OCI-LY7 (cell line): ENCODE measurements at regions not wholly inside any gene's neighbourhood (a gene's known extent, or its start where the extent isn't known, plus 50 kb on each side); places are given as distances from the start of the nearest gene placed in this dataset.

ENCODE experiments used
- BruUV-seq: library from RNA; stranded (reverse); fragments of 400-500 nt; replicated peaks from 2 replicates; lab custom pipeline; 2021; lab: Mats Ljungman, UMichigan
- CTCF ChIA-PET: fragments of 300-600 bp; sonication (Branson Sonifier 250); formaldehyde crosslinking; loops from one replicate; lab custom pipeline; 2022; ENCODE audit warnings: antibody characterized with exemption; ENCODE audit not compliant: unreplicated experiment; lab: Charles Lee
- POLR2A ChIA-PET: fragments of 300-600 bp; sonication (Branson Sonifier 250); formaldehyde crosslinking; loops from one replicate; lab custom pipeline; 2022; ENCODE audit warnings: antibody characterized with exemption; lab: Charles Lee
- DNase-seq: peaks from one replicate; pipeline ENCODE4 v3.0.0-alpha.2; 2015; ENCODE audit warnings: low spot score
- H2AFZ ChIP-seq: fragments of 200-600 bp; sonication (generic), shearing (Covaris generic); 2 replicates; pipeline ENCODE4 v1.6.1; 2014; ENCODE audit warnings: mild to moderate bottlenecking, antibody characterized with exemption, low read length, moderate library complexity
- H3K27ac ChIP-seq: fragments of 200-600 bp; sonication (generic); 2 replicates; pipeline ENCODE4 v1.5.1; 2014; ENCODE audit warnings: mixed run types, low read depth, mild to moderate bottlenecking, moderate library complexity, low read length, inconsistent platforms; ENCODE audit not compliant: poor library complexity, severe bottlenecking
- H3K36me3 ChIP-seq: fragments of 200-600 bp; sonication (generic); 2 replicates; pipeline ENCODE4 v1.6.1; 2014; ENCODE audit warnings: mild to moderate bottlenecking, antibody characterized with exemption, low read length, moderate library complexity, mixed read lengths; ENCODE audit not compliant: insufficient read depth
- H3K4me1 ChIP-seq: fragments of 200-600 bp; sonication (generic); 2 replicates; pipeline ENCODE4 v1.5.1; 2014; ENCODE audit warnings: mild to moderate bottlenecking, low read length; ENCODE audit not compliant: insufficient read depth, poor library complexity, severe bottlenecking
- H3K4me2 ChIP-seq: fragments of 200-600 bp; sonication (generic); 2 replicates; pipeline ENCODE4 v1.6.1; 2014; ENCODE audit warnings: mild to moderate bottlenecking, low read length
- H3K4me3 ChIP-seq: fragments of 200-600 bp; sonication (generic); 2 replicates; pipeline ENCODE4 v1.5.1; 2014; ENCODE audit warnings: mild to moderate bottlenecking, low read depth, low read length; ENCODE audit not compliant: poor library complexity, severe bottlenecking
- H3K79me2 ChIP-seq: fragments of 200-600 bp; sonication (generic); 2 replicates; pipeline ENCODE4 v1.6.1; 2016; ENCODE audit warnings: low read depth, mild to moderate bottlenecking, low read length, moderate library complexity, mixed read lengths; ENCODE audit not compliant: insufficient read depth
- H3K9me2 ChIP-seq: fragments of 200-600 bp; sonication (generic); 2 replicates; pipeline ENCODE4 v1.6.1; 2016; ENCODE audit warnings: mild to moderate bottlenecking, low read length, mixed read lengths; ENCODE audit not compliant: insufficient read depth
- H3K9me3 ChIP-seq: fragments of 200-600 bp; sonication (generic); 2 replicates; pipeline ENCODE4 v1.6.1; 2014; ENCODE audit warnings: mild to moderate bottlenecking, mixed run types, low read length, mixed read lengths
- H4K20me1 ChIP-seq: fragments of 200-600 bp; sonication (generic); 2 replicates; pipeline ENCODE4 v1.6.1; 2014; ENCODE audit warnings: mild to moderate bottlenecking, antibody characterized with exemption, low read length, moderate library complexity, mixed read lengths; ENCODE audit not compliant: insufficient read depth
- EZH2phosphoT487 ChIP-seq: fragments of 200-600 bp; sonication (generic); IDR thresholded peaks from 2 replicates; pipeline ENCODE4 v1.6.1; 2018; ENCODE audit warnings: low read depth, borderline replicate concordance, mild to moderate bottlenecking, mixed run types, antibody characterized with exemption, low read length, moderate library complexity, mixed read lengths
- intact Hi-C: fragments of 100-400 bp; cut with micrococcal nuclease; formaldehyde crosslinking; loops from one replicate; pipeline ENCODE4 v1.10.0; 2022; ENCODE audit not compliant: unreplicated experiment
- TF ChIP-seq, protein P1 (sequence below): fragments of 200-600 bp; sonication (generic); conservative IDR thresholded peaks from 2 replicates; pipeline ENCODE4 v1.5.1; 2014; ENCODE audit warnings: mild to moderate bottlenecking, antibody characterized with exemption, low read length, moderate library complexity, mixed read lengths

DNA sequence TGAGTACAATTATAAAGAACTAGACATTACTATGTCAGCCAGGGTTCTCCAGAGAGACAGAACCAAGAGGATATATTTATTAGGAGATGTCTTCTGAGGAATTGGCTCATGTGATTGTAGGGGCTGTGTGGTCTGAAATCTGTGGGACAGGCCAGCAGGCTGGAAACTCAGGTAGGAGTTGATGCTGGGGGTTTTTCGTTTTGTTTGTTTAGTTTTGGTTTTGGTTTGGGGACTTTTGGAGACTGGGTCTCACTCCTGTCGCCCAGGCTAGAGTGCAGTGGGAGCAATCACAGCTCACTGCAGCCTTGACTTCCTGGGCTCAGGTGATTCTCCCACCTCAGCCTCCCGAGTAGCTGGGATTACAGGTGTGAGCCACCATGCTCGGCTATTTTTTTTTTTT, 132.9 kb upstream of the ERRFI1 start:
- TF ChIP-seq, protein P1, sequence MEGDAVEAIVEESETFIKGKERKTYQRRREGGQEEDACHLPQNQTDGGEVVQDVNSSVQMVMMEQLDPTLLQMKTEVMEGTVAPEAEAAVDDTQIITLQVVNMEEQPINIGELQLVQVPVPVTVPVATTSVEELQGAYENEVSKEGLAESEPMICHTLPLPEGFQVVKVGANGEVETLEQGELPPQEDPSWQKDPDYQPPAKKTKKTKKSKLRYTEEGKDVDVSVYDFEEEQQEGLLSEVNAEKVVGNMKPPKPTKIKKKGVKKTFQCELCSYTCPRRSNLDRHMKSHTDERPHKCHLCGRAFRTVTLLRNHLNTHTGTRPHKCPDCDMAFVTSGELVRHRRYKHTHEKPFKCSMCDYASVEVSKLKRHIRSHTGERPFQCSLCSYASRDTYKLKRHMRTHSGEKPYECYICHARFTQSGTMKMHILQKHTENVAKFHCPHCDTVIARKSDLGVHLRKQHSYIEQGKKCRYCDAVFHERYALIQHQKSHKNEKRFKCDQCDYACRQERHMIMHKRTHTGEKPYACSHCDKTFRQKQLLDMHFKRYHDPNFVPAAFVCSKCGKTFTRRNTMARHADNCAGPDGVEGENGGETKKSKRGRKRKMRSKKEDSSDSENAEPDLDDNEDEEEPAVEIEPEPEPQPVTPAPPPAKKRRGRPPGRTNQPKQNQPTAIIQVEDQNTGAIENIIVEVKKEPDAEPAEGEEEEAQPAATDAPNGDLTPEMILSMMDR, result no peak
- no peak for TF ChIP-seq EZH2phosphoT487
- ChIA-PET CTCF (no interaction called here), POLR2A (no interaction called here)
- DNase-seq, result no peak
- Histone ChIP-seq H3K4me2 (no peak overlapping the region), H2AFZ (no peak overlapping the region), H3K9me3 (no peaks in the 10 kb centered on the region), H3K4me3 (no peak overlapping the region), H3K79me2 (no peaks in the 10 kb centered on the region), H3K36me3 (no peaks in the 10 kb centered on the region), H3K9me2 (no peaks in the 10 kb centered on the region), H4K20me1 (no peaks in the 10 kb centered on the region), H3K27ac (no peak overlapping the region), H3K4me1 (no peaks in the 10 kb centered on the region)
- BruUV-seq, result no TSS peak
- intact Hi-C loops, result no loop called here

DNA sequence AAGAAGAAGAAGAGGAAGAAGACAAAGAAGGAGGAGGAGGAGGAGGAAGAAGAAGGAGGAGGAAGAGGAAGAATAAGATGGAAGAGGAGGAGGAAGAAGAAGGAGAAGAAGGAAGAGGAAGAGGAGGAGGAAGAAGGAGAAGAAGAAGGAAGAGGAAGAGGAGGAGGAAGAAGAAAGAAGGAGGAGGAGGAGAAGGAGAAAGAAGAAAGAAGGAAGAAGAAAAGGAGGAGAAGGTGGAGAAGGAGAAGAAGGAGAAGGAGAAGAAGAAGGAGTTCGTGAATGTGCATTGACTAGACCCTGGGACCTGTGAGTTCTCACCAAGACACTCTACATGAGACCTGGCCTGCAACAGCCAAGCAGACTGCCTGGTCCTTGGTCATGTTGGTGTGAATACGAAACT, 131.7 kb upstream of the ERRFI1 start:
- CTCF ChIA-PET, result no interaction called here
- Histone ChIP-seq H3K4me3 (no peak overlapping the region), H2AFZ (no peak overlapping the region), H3K9me2 (no peaks in the 10 kb centered on the region), H3K27ac (no peak overlapping the region), H3K4me2 (no peak overlapping the region), H3K36me3 (no peaks in the 10 kb centered on the region), H3K9me3 (no peaks in the 10 kb centered on the region), H4K20me1 (no peaks in the 10 kb centered on the region), H3K4me1 (no peaks in the 10 kb centered on the region), H3K79me2 (no peaks in the 10 kb centered on the region)
- no peak for DNase-seq
- POLR2A ChIA-PET, result no interaction called here
- intact Hi-C loops, result no loop called here
- BruUV-seq, result no TSS peak
- TF ChIP-seq EZH2phosphoT487, result no peak

DNA sequence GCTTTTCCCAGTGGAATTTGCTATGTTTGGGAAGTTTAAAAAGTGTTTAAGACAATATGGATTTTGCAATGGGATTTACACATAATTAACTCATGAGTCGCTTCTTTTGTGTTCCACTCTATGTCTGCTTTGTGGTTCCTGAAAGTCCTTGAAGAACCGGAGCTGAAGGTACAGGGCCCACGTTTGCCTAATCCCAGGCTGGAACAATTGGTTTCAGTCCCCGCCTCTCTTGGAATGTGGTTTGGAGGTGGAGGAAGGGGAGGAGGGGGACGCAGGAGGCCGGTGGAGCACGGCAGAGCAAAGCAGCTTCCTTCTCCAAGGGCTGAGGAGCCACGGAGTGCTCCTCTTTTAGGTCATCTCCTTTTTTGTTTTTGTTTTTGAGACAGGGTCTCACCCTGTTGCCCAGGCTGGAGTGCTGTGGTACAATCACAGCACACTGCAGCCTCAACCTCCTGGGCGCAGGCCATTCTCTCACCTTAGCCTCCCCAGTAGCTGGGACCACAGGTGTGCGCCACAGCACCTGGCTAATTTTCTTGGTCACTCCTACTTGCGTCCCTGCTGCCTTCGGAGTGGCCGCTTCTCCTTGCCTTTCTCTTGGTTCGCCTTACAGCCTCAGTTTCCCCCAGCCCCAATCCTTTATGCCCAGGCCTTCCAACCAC, 129.5 kb upstream of the ERRFI1 start:
- H3K4me1 ChIP-seq, result no peaks in the 10 kb centered on the region
- no peak overlapping the region for H2AFZ ChIP-seq
- ChIA-PET CTCF (no interaction called here), POLR2A (no interaction called here)
- H3K36me3 ChIP-seq, result no peaks in the 10 kb centered on the region
- intact Hi-C loops, result no loop called here
- DNase-seq, result no peak
- TF ChIP-seq, protein P1, result no peak
- TF ChIP-seq EZH2phosphoT487, result no peak
- no peaks in the 10 kb centered on the region for H3K79me2 ChIP-seq
- no peak overlapping the region for H3K4me3 ChIP-seq
- H3K9me2 ChIP-seq, result no peaks in the 10 kb centered on the region
- H4K20me1 ChIP-seq, result no peaks in the 10 kb centered on the region
- H3K27ac ChIP-seq, result no peak overlapping the region
- no peak overlapping the region for H3K4me2 ChIP-seq
- no peaks in the 10 kb centered on the region for H3K9me3 ChIP-seq
- no TSS peak for BruUV-seq
